ENCODE measurements at regions not wholly inside any gene's neighbourhood (a gene's known extent, or its start where the extent isn't known, plus 50 kb on each side); places are given as distances from the start of the nearest gene placed in this dataset.

GRCh38 chr7:19403691-19404090, 258.5 kb upstream of the FERD3L start:
- Histone ChIP-seq H3K4me3 (ENCODE audit: low read length) (no peak overlapping the region), H3K9ac (ENCODE audit: low read length) (no peak overlapping the region), H3K36me3 (ENCODE audit: control insufficient read depth, low read depth, low read length) (no peaks in the 10 kb centered on the region), H3K4me1 (ENCODE audit: control insufficient read depth, low read depth, low read length) (peaks cover 10% of the 10 kb centered on the region), H3K9me3 (ENCODE audit: control insufficient read depth, low read depth, low read length) (no peaks in the 10 kb centered on the region), H3K27me3 (ENCODE audit: control insufficient read depth, insufficient read depth, low read length) (no peaks in the 10 kb centered on the region), H3K27ac (ENCODE audit: low read length) (no peak overlapping the region)

GRCh38 chr7:19401461-19401860, 256.2 kb upstream of the FERD3L start:
- no peaks in the 10 kb centered on the region for H3K36me3 ChIP-seq (ENCODE audit: control insufficient read depth, low read depth, low read length)
- no peak overlapping the region for H3K4me3 ChIP-seq (ENCODE audit: low read length)
- peaks cover 10% of the 10 kb centered on the region for H3K4me1 ChIP-seq (ENCODE audit: control insufficient read depth, low read depth, low read length)
- H3K27ac ChIP-seq (ENCODE audit: low read length), result no peak overlapping the region
- H3K27me3 ChIP-seq (ENCODE audit: control insufficient read depth, insufficient read depth, low read length), result no peaks in the 10 kb centered on the region
- no peak overlapping the region for H3K9ac ChIP-seq (ENCODE audit: low read length)
- H3K9me3 ChIP-seq (ENCODE audit: control insufficient read depth, low read depth, low read length), result no peaks in the 10 kb centered on the region

DNA sequence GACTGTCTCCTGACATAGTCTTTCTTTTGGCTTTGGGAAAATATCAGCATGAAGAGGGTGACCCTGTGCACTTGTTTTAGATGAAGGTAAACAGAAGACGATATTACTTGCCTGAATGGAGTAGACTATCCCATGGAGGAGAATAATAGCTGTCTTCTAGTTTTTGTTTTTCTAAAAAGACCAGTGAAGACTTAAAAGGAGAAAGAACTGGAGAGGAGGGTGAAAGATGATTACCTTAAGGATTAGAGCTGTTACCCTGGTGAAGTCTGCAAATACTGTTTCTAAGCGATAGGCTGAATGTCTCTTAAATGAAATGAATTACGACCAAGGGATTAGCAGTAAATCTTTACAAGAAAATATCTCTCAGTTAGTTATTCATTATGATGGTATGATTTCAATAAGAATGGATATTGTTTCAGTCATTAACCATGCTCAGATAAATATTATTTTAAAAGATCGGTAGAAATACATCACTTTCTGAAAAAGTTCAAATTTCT, 255.6 kb upstream of the FERD3L start:
- no peaks in the 10 kb centered on the region for H3K9me3 ChIP-seq (ENCODE audit: control insufficient read depth, low read depth, low read length)
- no peak overlapping the region for H3K4me3 ChIP-seq (ENCODE audit: low read length)
- no peak overlapping the region for H3K9ac ChIP-seq (ENCODE audit: low read length)
- no peaks in the 10 kb centered on the region for H3K36me3 ChIP-seq (ENCODE audit: control insufficient read depth, low read depth, low read length)
- no peaks in the 10 kb centered on the region for H3K27me3 ChIP-seq (ENCODE audit: control insufficient read depth, insufficient read depth, low read length)
- H3K4me1 ChIP-seq (ENCODE audit: control insufficient read depth, low read depth, low read length), result peaks cover 10% of the 10 kb centered on the region
- no peak overlapping the region for H3K27ac ChIP-seq (ENCODE audit: low read length)

GRCh38 chr7:19397911-19398310, 252.7 kb upstream of the FERD3L start:
- Histone ChIP-seq H3K9me3 (ENCODE audit: control insufficient read depth, low read depth, low read length) (no peaks in the 10 kb centered on the region), H3K36me3 (ENCODE audit: control insufficient read depth, low read depth, low read length) (no peaks in the 10 kb centered on the region), H3K4me3 (ENCODE audit: low read length) (no peak overlapping the region), H3K27me3 (ENCODE audit: control insufficient read depth, insufficient read depth, low read length) (no peaks in the 10 kb centered on the region), H3K9ac (ENCODE audit: low read length) (no peak overlapping the region), H3K27ac (ENCODE audit: low read length) (no peak overlapping the region), H3K4me1 (ENCODE audit: control insufficient read depth, low read depth, low read length) (peaks cover 4% of the 10 kb centered on the region)

DNA sequence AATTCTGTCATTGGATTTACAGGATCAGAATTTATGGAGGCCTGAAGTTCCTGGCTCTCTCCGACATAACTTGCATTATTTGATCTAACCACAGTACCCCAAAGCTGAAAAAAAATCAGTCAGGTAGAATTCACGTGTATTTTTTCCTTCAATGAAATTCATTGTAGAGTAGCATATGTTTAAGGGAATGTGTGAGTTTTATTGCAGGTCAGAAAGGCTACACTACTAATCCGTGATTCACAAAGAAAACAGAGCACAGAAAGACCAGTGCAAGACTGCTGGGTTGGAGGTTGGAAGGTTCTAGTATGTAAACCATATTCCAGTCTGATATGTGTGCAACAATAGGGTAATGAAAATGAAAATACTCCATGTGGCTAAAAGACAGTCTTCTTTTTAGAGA, 247.0 kb upstream of the FERD3L start:
- H3K4me3 ChIP-seq (ENCODE audit: low read length), result no peak overlapping the region
- no peak overlapping the region for H3K27ac ChIP-seq (ENCODE audit: low read length)
- H3K36me3 ChIP-seq (ENCODE audit: control insufficient read depth, low read depth, low read length), result no peaks in the 10 kb centered on the region
- H3K4me1 ChIP-seq (ENCODE audit: control insufficient read depth, low read depth, low read length), result no peaks in the 10 kb centered on the region
- no peaks in the 10 kb centered on the region for H3K9me3 ChIP-seq (ENCODE audit: control insufficient read depth, low read depth, low read length)
- H3K27me3 ChIP-seq (ENCODE audit: control insufficient read depth, insufficient read depth, low read length), result no peaks in the 10 kb centered on the region
- H3K9ac ChIP-seq (ENCODE audit: low read length), result no peak overlapping the region

- Histone ChIP-seq H3K36me3 (ENCODE audit: control insufficient read depth, low read depth, low read length) (no peaks in the 10 kb centered on the region), H3K4me3 (ENCODE audit: low read length) (no peak overlapping the region), H3K4me1 (ENCODE audit: control insufficient read depth, low read depth, low read length) (no peaks in the 10 kb centered on the region), H3K9ac (ENCODE audit: low read length) (no peak overlapping the region), H3K27me3 (ENCODE audit: control insufficient read depth, insufficient read depth, low read length) (no peaks in the 10 kb centered on the region), H3K27ac (ENCODE audit: low read length) (no peak overlapping the region), H3K9me3 (ENCODE audit: control insufficient read depth, low read depth, low read length) (no peaks in the 10 kb centered on the region)
Observed at GRCh38 chr7:19390795-19391194, 245.6 kb upstream of the FERD3L start.

GRCh38 chr7:19381321-19381720, 236.1 kb upstream of the FERD3L start:
- Histone ChIP-seq H3K36me3 (ENCODE audit: control insufficient read depth, low read depth, low read length) (no peaks in the 10 kb centered on the region), H3K9ac (ENCODE audit: low read length) (no peak overlapping the region), H3K27me3 (ENCODE audit: control insufficient read depth, insufficient read depth, low read length) (no peaks in the 10 kb centered on the region), H3K27ac (ENCODE audit: low read length) (no peak overlapping the region), H3K9me3 (ENCODE audit: control insufficient read depth, low read depth, low read length) (no peaks in the 10 kb centered on the region), H3K4me3 (ENCODE audit: low read length) (no peak overlapping the region), H3K4me1 (ENCODE audit: control insufficient read depth, low read depth, low read length) (no peaks in the 10 kb centered on the region)

DNA sequence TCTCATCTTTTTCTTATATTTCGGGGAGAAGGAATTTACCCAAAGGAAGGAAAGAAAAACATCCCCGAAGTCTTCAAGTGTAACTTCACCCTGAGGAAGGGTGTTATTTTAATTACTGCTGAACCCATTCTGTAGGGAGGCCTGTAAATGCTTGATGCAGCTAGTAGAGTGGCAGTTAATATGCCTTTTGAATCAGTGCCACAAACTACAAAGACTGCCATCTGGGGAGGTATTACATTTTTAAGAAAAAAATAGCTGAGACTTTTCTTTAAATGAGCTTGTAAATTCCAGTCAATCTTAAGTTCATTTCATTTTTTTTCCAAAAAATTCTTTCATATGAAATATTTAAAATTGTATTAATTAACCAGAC, 233.1 kb upstream of the FERD3L start:
- Histone ChIP-seq H3K4me1 (ENCODE audit: control insufficient read depth, low read depth, low read length) (no peaks in the 10 kb centered on the region), H3K36me3 (ENCODE audit: control insufficient read depth, low read depth, low read length) (no peaks in the 10 kb centered on the region), H3K9me3 (ENCODE audit: control insufficient read depth, low read depth, low read length) (no peaks in the 10 kb centered on the region), H3K9ac (ENCODE audit: low read length) (no peak overlapping the region), H3K4me3 (ENCODE audit: low read length) (no peak overlapping the region), H3K27ac (ENCODE audit: low read length) (no peak overlapping the region), H3K27me3 (ENCODE audit: control insufficient read depth, insufficient read depth, low read length) (no peaks in the 10 kb centered on the region)

DNA sequence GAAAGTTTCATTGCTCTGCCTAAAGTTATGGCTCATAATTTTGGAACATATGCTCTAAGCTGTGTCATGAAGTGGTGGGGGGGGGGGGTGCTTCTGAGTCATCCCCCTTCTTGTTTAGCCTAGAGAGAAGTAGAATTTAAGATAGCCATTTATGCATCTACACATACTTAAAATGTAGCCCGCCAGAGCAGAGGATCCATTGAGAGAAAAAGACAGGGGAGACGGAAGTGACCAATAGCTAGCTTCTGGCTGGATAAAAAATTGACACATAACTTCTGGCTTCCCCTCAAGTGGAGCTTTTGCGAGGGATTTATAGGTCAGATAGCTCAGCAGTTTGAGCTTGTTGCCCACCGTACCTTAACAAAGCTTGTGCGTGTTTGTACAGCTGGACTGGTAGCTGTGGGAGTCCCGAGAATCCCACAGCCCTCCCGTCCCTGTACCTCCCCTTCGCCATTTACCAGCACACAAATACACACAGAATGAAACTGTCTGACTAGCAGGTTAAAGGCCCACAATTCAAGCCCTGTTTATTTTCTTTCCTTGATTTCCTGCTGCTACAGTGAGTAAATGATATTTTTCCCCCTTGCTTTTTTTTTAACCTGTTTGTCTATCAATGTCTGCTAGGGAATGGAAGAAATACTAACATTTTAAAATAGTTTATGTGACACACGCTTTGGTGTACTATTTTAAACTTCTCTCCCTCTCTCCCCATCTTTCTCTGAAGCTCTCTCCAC, 232.6 kb upstream of the FERD3L start:
- Histone ChIP-seq H3K9ac (ENCODE audit: low read length) (no peak overlapping the region), H3K4me1 (ENCODE audit: control insufficient read depth, low read depth, low read length) (no peaks in the 10 kb centered on the region), H3K9me3 (ENCODE audit: control insufficient read depth, low read depth, low read length) (no peaks in the 10 kb centered on the region), H3K4me3 (ENCODE audit: low read length) (no peak overlapping the region), H3K27ac (ENCODE audit: low read length) (no peak overlapping the region), H3K36me3 (ENCODE audit: control insufficient read depth, low read depth, low read length) (no peaks in the 10 kb centered on the region), H3K27me3 (ENCODE audit: control insufficient read depth, insufficient read depth, low read length) (no peaks in the 10 kb centered on the region)

DNA sequence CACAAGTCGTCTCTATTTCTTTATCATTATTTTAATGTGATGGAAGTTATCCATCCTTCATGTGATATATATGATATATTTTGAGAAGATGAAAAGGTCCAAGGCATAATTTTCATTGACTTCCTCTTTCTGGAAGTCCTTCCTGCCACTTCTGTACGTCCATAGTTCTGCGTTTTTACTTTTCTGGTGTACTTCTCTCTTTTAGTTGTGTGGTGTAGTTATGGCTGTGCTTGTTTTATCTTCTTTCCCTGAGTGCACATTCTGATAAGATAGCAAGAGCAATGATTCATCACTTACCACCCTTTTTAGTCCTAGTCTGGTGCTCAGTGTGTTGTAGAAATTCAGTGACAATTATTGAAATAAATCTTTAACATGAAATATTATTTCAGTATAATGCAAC, 231.3 kb upstream of the FERD3L start:
- no peak overlapping the region for H3K9ac ChIP-seq (ENCODE audit: low read length)
- no peaks in the 10 kb centered on the region for H3K36me3 ChIP-seq (ENCODE audit: control insufficient read depth, low read depth, low read length)
- H3K27ac ChIP-seq (ENCODE audit: low read length), result no peak overlapping the region
- H3K27me3 ChIP-seq (ENCODE audit: control insufficient read depth, insufficient read depth, low read length), result no peaks in the 10 kb centered on the region
- no peaks in the 10 kb centered on the region for H3K9me3 ChIP-seq (ENCODE audit: control insufficient read depth, low read depth, low read length)
- no peak overlapping the region for H3K4me3 ChIP-seq (ENCODE audit: low read length)
- no peaks in the 10 kb centered on the region for H3K4me1 ChIP-seq (ENCODE audit: control insufficient read depth, low read depth, low read length)

- no peaks in the 10 kb centered on the region for H3K36me3 ChIP-seq (ENCODE audit: control insufficient read depth, low read depth, low read length)
- H3K9me3 ChIP-seq (ENCODE audit: control insufficient read depth, low read depth, low read length), result no peaks in the 10 kb centered on the region
- no peak overlapping the region for H3K9ac ChIP-seq (ENCODE audit: low read length)
- no peaks in the 10 kb centered on the region for H3K27me3 ChIP-seq (ENCODE audit: control insufficient read depth, insufficient read depth, low read length)
- no peak overlapping the region for H3K27ac ChIP-seq (ENCODE audit: low read length)
- H3K4me1 ChIP-seq (ENCODE audit: control insufficient read depth, low read depth, low read length), result no peaks in the 10 kb centered on the region
- no peak overlapping the region for H3K4me3 ChIP-seq (ENCODE audit: low read length)
Observed at GRCh38 chr7:19375976-19376375, 230.8 kb upstream of the FERD3L start.

DNA sequence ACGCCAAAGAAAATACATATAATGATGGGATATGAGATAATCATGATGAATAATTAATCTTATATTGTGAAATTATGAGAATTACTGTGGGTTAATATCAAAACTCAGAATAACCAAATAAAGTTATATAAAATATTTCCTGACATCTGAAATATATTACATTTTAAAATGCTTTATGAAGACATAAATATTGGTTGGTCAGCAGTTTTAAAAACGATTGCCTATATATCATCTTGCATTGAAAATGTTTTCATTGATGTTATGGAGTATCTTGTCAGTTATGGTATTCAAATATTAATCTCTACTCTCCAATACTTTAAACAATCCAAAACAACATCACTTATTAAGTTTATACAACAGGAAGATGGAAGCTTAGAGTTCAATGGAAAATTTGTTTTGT, 228.1 kb upstream of the FERD3L start:
- no peak overlapping the region for H3K27ac ChIP-seq (ENCODE audit: low read length)

More for the DNA sequence above, 228.1 kb upstream of the FERD3L start:
- Histone ChIP-seq H3K9ac (ENCODE audit: low read length) (no peak overlapping the region), H3K4me3 (ENCODE audit: low read length) (no peak overlapping the region), H3K36me3 (ENCODE audit: control insufficient read depth, low read depth, low read length) (no peaks in the 10 kb centered on the region), H3K9me3 (ENCODE audit: control insufficient read depth, low read depth, low read length) (no peaks in the 10 kb centered on the region), H3K27me3 (ENCODE audit: control insufficient read depth, insufficient read depth, low read length) (no peaks in the 10 kb centered on the region), H3K4me1 (ENCODE audit: control insufficient read depth, low read depth, low read length) (peaks cover 13% of the 10 kb centered on the region)

All from iPS-18a (cell line).